Transverse colon (tissue), 4 donors: ENCODE measurements at regions not wholly inside any gene's neighbourhood (a gene's known extent, or its start where the extent isn't known, plus 50 kb on each side); places are given as distances from the start of the nearest gene placed in this dataset.

Experiments
- DNase-seq: peaks from one replicate; pipeline ENCODE4 v3.0.0-alpha.2; 2019
- H3K27ac ChIP-seq, 4 donors: fragments of 200-600 bp; sonication (generic); 2 replicates each; pipeline ENCODE4 v1.5.1; 2016 to 2018; ENCODE audit warnings: inconsistent platforms in 4 of 4
- H3K27me3 ChIP-seq: fragments of 200-600 bp; sonication (generic); 2 replicates; pipeline ENCODE4 v1.5.1; 2017; ENCODE audit warnings: inconsistent platforms
- H3K36me3 ChIP-seq, 4 donors: fragments of 200-600 bp; sonication (generic); 2 replicates each; pipeline ENCODE4 v1.5.1; 2017 to 2019; ENCODE audit warnings: inconsistent platforms in 4 of 4
- H3K4me1 ChIP-seq, 4 donors: fragments of 200-600 bp; sonication (generic); 2 replicates each; pipeline ENCODE4 v1.5.1; 2017 to 2020; ENCODE audit warnings: inconsistent platforms in 4 of 4
- H3K4me3 ChIP-seq, 4 donors: fragments of 200-600 bp; sonication (generic); 1 replicate in 1 of 4; 2 replicates in 3 of 4; pipeline versions ENCODE4 v1.5.1 to v1.6.1; 2017 to 2019; ENCODE audit warnings: inconsistent platforms in 4 of 4
- H3K9me3 ChIP-seq, 2 donors: fragments of 200-600 bp; sonication (generic); 2 replicates each; pipeline ENCODE4 v1.5.1; 2017 to 2019; ENCODE audit warnings: inconsistent platforms in 2 of 2
- CTCF ChIP-seq, 5 experiments: fragments of 200-600 bp in 3 of 5; fragments of 450-650 bp in 2 of 5; sonication (generic) in 3 of 5; IDR thresholded peaks; 1 replicate in 2 of 5; 2 replicates in 3 of 5; pipeline ENCODE4 v1.5.1; 2016 to 2017; ENCODE audit warnings: antibody characterized with exemption in 5 of 5, inconsistent platforms in 3 of 5, mild to moderate bottlenecking in 2 of 5, moderate library complexity in 1 of 5
- EP300 ChIP-seq: sonication (generic); formaldehyde crosslinking; IDR thresholded peaks from one replicate; pipeline ENCODE4 v1.6.1; 2017; ENCODE audit warnings: antibody characterized with exemption, low read depth
- POLR2A ChIP-seq: fragments of 450-650 bp; IDR thresholded peaks from one replicate; pipeline ENCODE4 v1.6.1; 2016; ENCODE audit warnings: antibody characterized with exemption, mild to moderate bottlenecking, moderate library complexity
- POLR2AphosphoS5 ChIP-seq, 3 donors: sonication (generic); formaldehyde crosslinking; IDR thresholded peaks; one replicate each; pipeline ENCODE4 v1.6.1; 2016; ENCODE audit warnings: antibody characterized with exemption in 3 of 3
- WGBS, 2 donors: methylation state at CpG; one replicate each; pipeline ENCODE4 v1.1.5; 2018; ENCODE audit warnings: low coverage in 1 of 2; 5-methylcytosine and 5-hydroxymethylcytosine counted together
- in situ Hi-C, 4 donors: fragments of 200-750 bp; cut with MboI; loops; one replicate each; pipeline versions ENCODE4 v1.15.0 to v1.15.1; 2017; ENCODE audit warnings: low sequenced_read_pairs in 3 of 4, low pct_ligation_motif_present in 1 of 4, low pct_unique_long_range_greater_than_20kb in 1 of 4
- intact Hi-C: fragments of 100-400 bp; cut with DNase I; formaldehyde crosslinking; loops from one replicate; pipeline ENCODE4 v1.15.1; 2023; ENCODE audit warnings: low total_unique reads

- intact Hi-C loops, result no loop called here
Measured at GRCh38 chr12:29067430-29067829, 81.6 kb upstream of the FAR2 start.

DNA sequence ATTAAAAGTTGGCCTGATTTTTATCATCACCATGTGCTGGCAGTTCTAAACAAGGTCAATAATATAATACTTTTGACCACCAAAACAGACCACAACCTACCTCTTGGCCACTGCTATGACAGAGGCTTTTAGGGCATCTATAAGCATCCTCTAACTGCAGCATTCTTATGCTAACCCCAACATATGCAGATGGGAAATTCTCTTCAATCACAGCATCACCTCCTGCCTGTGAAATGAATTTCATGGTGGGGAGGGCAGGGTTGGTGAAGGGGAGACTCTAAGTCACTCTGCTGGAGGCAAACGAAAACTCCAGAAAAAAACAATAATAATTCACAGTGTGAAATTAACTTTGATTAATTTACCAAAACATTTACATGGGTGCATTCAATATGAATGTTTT lies 78.8 kb upstream of the FAR2 start:
- Histone ChIP-seq H3K4me1 (no peaks in the 10 kb centered on the region), H3K27me3 (no peaks in the 10 kb centered on the region), H3K4me3 (no peak overlapping the region), H3K36me3 (no peaks in the 10 kb centered on the region), H3K9me3 (no peaks in the 10 kb centered on the region), H3K27ac (no peak overlapping the region)
- intact Hi-C loops, result loop anchor here (10.0 kb wide), 1 partner anchor 244 kb away; no protein-coding TSS in a partner anchor
- TF ChIP-seq POLR2A (no peak), CTCF (IDR thresholded peaks at IDR 0.05) (no peak), EP300 (no peak), POLR2AphosphoS5 (IDR thresholded peaks at IDR 0.05) (no peak)
- 42% methylated on average over 1 of the region's 1 CpG; no CpG with 5 or more reads in 1 of the 2 donors for WGBS, 2 donors
- in situ Hi-C loops, result loop anchor here in 1 of 4 donors (10.0 kb wide), 1 partner anchor 244 kb away; no protein-coding TSS in a partner anchor
- no peak for DNase-seq

More at GRCh38 chr12:29067430-29067829, 81.6 kb upstream of the FAR2 start:
- Histone ChIP-seq H3K27me3 (no peaks in the 10 kb centered on the region), H3K36me3 (no peaks in the 10 kb centered on the region), H3K4me1 (no peaks in the 10 kb centered on the region), H3K27ac (no peak overlapping the region), H3K4me3 (no peak overlapping the region), H3K9me3 (no peaks in the 10 kb centered on the region)
- no peak for DNase-seq
- in situ Hi-C loops, result loop anchor here in 1 of 4 donors (10.0 kb wide), 1 partner anchor 247 kb away; no protein-coding TSS in a partner anchor
- 90% methylated on average over 1 of the region's 1 CpG; no CpG with 5 or more reads in 1 of the 2 donors for WGBS, 2 donors
- TF ChIP-seq POLR2A (no peak), CTCF (IDR thresholded peaks at IDR 0.05) (no peak)

GRCh38 chr12:29071099-29071498 lies 78.0 kb upstream of the FAR2 start:
- no peak overlapping the region for H3K27ac ChIP-seq
- H3K4me1 ChIP-seq, result no peaks in the 10 kb centered on the region
- no peaks in the 10 kb centered on the region for H3K36me3 ChIP-seq
- DNase-seq, result no peak
- in situ Hi-C loops (loop anchor here in 1 of 4 donors (10.0 kb wide), 1 partner anchor 244 kb away; no protein-coding TSS in a partner anchor), intact Hi-C loops (loop anchor here (10.0 kb wide), 1 partner anchor 244 kb away; no protein-coding TSS in a partner anchor)
- no peaks in the 10 kb centered on the region for H3K9me3 ChIP-seq
- no peak overlapping the region for H3K4me3 ChIP-seq
- no peaks in the 10 kb centered on the region for H3K27me3 ChIP-seq
- TF ChIP-seq POLR2A (no peak), EP300 (no peak), CTCF (IDR thresholded peaks at IDR 0.05) (no peak), POLR2AphosphoS5 (IDR thresholded peaks at IDR 0.05) (no peak)

GRCh38 chr12:29072631-29073030 lies 76.4 kb upstream of the FAR2 start:
- Histone ChIP-seq H3K9me3 (no peaks in the 10 kb centered on the region), H3K27me3 (no peaks in the 10 kb centered on the region), H3K27ac (no peak overlapping the region), H3K4me3 (no peak overlapping the region), H3K4me1 (no peaks in the 10 kb centered on the region), H3K36me3 (no peaks in the 10 kb centered on the region)
- 75% methylated on average over 1 of the region's 1 CpG; no CpG with 5 or more reads in 1 of the 2 donors for WGBS, 2 donors
- intact Hi-C loops, result loop anchor here (10.0 kb wide), 1 partner anchor 242 kb away; no protein-coding TSS in a partner anchor
- DNase-seq, result no peak
- TF ChIP-seq POLR2A (no peak), CTCF (IDR thresholded peaks at IDR 0.05) (no peak), POLR2AphosphoS5 (IDR thresholded peaks at IDR 0.05) (no peak), EP300 (no peak)
- in situ Hi-C loops, result loop anchor here in 1 of 4 donors (10.0 kb wide), 1 partner anchor 242 kb away; no protein-coding TSS in a partner anchor
